ENCODE measurements at regions not wholly inside any gene's neighbourhood (a gene's known extent, or its start where the extent isn't known, plus 50 kb on each side); places are given as distances from the start of the nearest gene placed in this dataset.

DNA sequence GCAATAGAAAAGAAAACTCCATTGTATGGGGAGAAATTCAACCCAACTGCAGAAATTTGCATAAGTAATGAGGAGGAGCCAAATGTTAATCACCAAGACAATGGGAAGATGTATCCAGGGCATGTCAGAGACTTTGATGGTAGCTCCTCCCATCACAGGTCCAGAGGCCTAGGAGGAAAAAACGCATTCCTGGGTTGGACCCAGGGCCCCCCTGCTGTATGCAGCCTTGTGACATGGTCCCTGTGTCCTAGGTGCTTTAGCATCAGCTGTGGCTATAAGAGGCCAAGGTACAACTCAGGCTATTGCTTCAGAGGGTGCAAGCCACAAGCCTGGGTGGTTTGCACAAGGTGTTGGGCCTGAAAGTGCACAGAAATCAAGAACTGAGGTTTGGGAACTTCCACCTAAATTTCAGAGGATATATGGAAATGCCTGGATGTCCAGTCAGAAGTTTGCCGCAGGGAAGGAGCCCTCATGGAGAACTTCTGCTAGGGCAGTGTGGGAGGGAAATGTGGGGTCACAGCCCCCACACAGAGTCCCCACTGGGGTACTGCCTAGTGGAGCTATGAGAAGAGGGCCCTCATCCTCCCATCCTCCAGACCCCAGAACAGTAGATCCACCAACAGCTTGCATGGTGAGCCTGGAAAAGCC lies 162.3 kb downstream of the TGFB2 start:
- whole genome bisulfite sequencing, 2 donors: 80 to 100% methylated on average over 2 of the region's 2 CpGs
- Histone ChIP-seq H3K4me3 (no peak overlapping the region), H3K27ac (no peak overlapping the region), H3K4me1 (no peaks in the 10 kb centered on the region), H3K36me3 (no peaks in the 10 kb centered on the region), H3K27me3 (no peaks in the 10 kb centered on the region), H3K9me3 (peaks cover 0 to 11% (median 9%) of the 10 kb centered on the region in 4 donors)
- DNase-seq (no peak), ATAC-seq (ENCODE audit: low FRiP score in 2 of 2) (no peak)
- TF ChIP-seq POLR2AphosphoS5 (IDR thresholded peaks at IDR 0.05) (no peak), EP300 (IDR thresholded peaks at IDR 0.05) (no peak), POLR2A (IDR thresholded peaks at IDR 0.05) (no peak)
- TF ChIP-seq, protein P1, sequence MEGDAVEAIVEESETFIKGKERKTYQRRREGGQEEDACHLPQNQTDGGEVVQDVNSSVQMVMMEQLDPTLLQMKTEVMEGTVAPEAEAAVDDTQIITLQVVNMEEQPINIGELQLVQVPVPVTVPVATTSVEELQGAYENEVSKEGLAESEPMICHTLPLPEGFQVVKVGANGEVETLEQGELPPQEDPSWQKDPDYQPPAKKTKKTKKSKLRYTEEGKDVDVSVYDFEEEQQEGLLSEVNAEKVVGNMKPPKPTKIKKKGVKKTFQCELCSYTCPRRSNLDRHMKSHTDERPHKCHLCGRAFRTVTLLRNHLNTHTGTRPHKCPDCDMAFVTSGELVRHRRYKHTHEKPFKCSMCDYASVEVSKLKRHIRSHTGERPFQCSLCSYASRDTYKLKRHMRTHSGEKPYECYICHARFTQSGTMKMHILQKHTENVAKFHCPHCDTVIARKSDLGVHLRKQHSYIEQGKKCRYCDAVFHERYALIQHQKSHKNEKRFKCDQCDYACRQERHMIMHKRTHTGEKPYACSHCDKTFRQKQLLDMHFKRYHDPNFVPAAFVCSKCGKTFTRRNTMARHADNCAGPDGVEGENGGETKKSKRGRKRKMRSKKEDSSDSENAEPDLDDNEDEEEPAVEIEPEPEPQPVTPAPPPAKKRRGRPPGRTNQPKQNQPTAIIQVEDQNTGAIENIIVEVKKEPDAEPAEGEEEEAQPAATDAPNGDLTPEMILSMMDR (IDR thresholded peaks at IDR 0.05): no peak

DNA sequence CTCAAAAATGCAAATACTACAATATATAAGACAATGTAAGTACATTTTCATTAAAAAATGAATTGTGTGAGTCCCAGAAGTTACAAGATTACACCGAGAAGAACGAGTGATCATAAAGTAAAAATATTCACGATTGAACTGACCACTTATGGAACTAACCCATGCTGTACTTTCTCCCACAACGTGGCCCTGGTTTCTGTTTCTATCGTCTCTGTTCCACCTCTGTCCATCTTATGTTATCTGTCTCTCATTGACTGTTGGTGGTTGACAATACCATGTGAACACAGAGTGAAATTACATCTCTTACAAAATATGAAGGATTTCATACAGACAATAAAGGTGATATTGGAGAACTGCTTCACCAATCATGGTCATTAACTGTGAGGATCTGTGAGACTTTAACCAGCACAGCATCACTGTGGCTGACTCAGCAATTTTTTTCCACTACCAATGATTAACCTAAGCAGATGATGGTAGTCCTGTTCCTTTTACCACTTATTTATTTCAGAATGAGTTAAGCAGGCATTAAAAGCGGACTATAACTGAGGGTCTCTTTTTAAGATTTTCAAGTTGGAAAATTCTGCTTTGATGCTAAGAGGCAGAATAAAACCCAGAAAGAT lies 165.1 kb downstream of the TGFB2 start:
- WGBS, 2 donors: 83 to 90% methylated on average over 6 of the region's 6 CpGs
- Histone ChIP-seq H3K4me1 (no peaks in the 10 kb centered on the region), H3K9me3 (peaks cover 0 to 11% (median 9%) of the 10 kb centered on the region in 4 donors), H3K27ac (no peak overlapping the region), H3K27me3 (no peaks in the 10 kb centered on the region), H3K36me3 (no peaks in the 10 kb centered on the region), H3K4me3 (no peak overlapping the region)
- DNase-seq (no peak), ATAC-seq (ENCODE audit: low FRiP score in 2 of 2) (no peak)
- TF ChIP-seq EP300 (IDR thresholded peaks at IDR 0.05): no peak
- TF ChIP-seq, protein P1 (IDR thresholded peaks at IDR 0.05): no peak

DNA sequence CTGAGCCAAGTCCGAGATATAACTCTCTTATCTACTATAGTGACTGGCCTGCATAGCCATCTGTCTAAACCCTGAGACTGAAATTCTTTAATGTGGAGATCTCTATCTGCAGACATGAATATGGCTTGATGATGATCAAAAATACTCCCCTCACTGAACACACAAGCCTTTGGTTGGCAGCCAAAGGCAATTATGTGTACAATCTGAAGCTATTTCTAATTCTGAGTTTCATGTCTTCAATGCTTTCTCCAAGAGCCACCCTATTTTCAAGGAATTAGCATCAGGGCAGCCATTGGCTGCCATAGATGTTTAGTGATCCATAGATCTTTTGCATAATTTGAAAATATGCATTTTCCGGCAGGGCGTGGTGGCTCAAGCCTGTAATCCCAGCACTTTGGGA lies 168.2 kb downstream of the TGFB2 start:
- no peak overlapping the region for H3K4me3 ChIP-seq
- DNase-seq: no peak
- no peak overlapping the region for H3K27ac ChIP-seq
- ATAC-seq (ENCODE audit: low FRiP score in 2 of 2): no peak
- peaks cover 0 to under 1% (median 0%) of the 10 kb centered on the region in 4 donors for H3K9me3 ChIP-seq
- no peaks in the 10 kb centered on the region for H3K27me3 ChIP-seq
- 89 to 90% methylated on average over 3 of the region's 3 CpGs for WGBS, 2 donors
- TF ChIP-seq, protein P1 (IDR thresholded peaks at IDR 0.05): no peak
- no peak for TF ChIP-seq EP300 (IDR thresholded peaks at IDR 0.05)
- no peaks in the 10 kb centered on the region for H3K4me1 ChIP-seq
- H3K36me3 ChIP-seq: no peaks in the 10 kb centered on the region

DNA sequence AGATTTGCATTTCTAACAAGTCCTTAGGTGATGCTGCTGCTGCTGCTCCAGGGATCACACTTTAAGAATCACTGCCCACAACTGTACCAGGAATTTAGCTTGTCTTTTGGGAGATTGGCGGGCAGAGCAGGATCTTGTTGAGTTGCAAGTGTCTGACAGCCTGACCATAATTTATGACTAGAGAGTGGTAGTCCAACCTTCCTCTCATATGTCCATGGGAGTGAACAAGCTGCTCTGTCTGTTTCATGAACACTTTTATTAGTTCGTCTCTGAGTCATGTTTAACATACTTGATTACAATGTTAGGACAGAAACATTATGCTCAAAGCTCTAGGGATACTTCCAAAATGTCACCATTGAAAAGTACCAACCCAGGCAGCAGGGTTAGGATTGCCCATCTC lies 169.6 kb downstream of the TGFB2 start:
- DNase-seq (no peak), ATAC-seq (ENCODE audit: low FRiP score in 2 of 2) (no peak)
- H3K4me1 ChIP-seq: no peaks in the 10 kb centered on the region
- WGBS, 2 donors: 84 to 94% methylated on average over 2 of the region's 2 CpGs
- no peak overlapping the region for H3K4me3 ChIP-seq
- H3K36me3 ChIP-seq: no peaks in the 10 kb centered on the region
- no peak overlapping the region for H3K27ac ChIP-seq
- TF ChIP-seq EP300 (IDR thresholded peaks at IDR 0.05) (no peak), POLR2A (IDR thresholded peaks at IDR 0.05) (no peak), POLR2AphosphoS5 (IDR thresholded peaks at IDR 0.05) (no peak)
- TF ChIP-seq, protein P1 (IDR thresholded peaks at IDR 0.05): no peak
- H3K27me3 ChIP-seq: no peaks in the 10 kb centered on the region
- no peaks in the 10 kb centered on the region for H3K9me3 ChIP-seq

DNA sequence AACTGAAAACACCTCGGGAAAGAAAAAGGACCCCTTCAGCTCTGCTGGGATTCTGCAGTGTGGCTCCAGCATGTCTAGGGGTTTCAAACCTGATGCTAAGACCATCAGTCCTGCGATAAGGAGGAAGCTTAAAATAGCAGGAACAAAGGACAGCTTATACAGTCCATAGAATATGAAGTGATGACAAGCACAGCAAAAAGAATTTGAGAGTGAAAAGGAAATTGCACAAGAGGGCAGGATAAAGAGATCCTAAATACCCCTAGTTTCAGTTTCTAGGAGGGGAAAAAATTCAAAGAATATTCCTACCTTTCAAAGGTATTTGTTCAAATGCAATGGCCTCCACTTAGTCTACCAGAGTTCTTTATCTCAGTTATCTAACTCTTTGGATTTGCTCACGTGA lies 171.4 kb downstream of the TGFB2 start:
- ATAC-seq (ENCODE audit: low FRiP score in 2 of 2) (no peak), DNase-seq (no peak)
- TF ChIP-seq POLR2AphosphoS5 (IDR thresholded peaks at IDR 0.05): no peak
- TF ChIP-seq, protein P1 (IDR thresholded peaks at IDR 0.05): no peak
- TF ChIP-seq POLR2A (IDR thresholded peaks at IDR 0.05): no peak
- TF ChIP-seq EP300 (IDR thresholded peaks at IDR 0.05): no peak
- Histone ChIP-seq H3K4me1 (no peaks in the 10 kb centered on the region), H3K4me3 (no peak overlapping the region), H3K27me3 (no peaks in the 10 kb centered on the region), H3K9me3 (no peaks in the 10 kb centered on the region), H3K27ac (no peak overlapping the region), H3K36me3 (no peaks in the 10 kb centered on the region)
- WGBS, 2 donors: 44 to 50% methylated on average over 3 of the region's 3 CpGs

All from upper lobe of left lung (tissue), 6 donors.